Natural killer cell treated with Interleukin-12 subunit alpha and Interleukin-12 subunit beta and Interleukin-15 and Interleukin-18, amount 100 ng/mL, for 72 hours (primary cell): ENCODE measurements at regions not wholly inside any gene's neighbourhood (a gene's known extent, or its start where the extent isn't known, plus 50 kb on each side); places are given as distances from the start of the nearest gene placed in this dataset.

Experiments
- ATAC-seq, 2 donors: fragments of 150-1000 bp; cut with Tn5 transposase in 1 of 2; sonication (Bioruptor Pico), chemical (Tn5 transposase) in 1 of 2; 2 replicates each; pipeline ENCODE4 v1.10.0; 2021
- DNase-seq: peaks from one replicate; pipeline ENCODE4 v3.0.0; 2022; ENCODE audit warnings: low spot score
- H3K27ac Mint-ChIP-seq, 2 donors: 1 replicate in 1 of 2; 2 replicates in 1 of 2; pipeline ENCODE4 v1.8.0; 2022; ENCODE audit warnings: mixed read lengths in 2 of 2, mild to moderate bottlenecking in 1 of 2, moderate library complexity in 1 of 2
- H3K27me3 Mint-ChIP-seq, 2 donors: 1 replicate in 1 of 2; 2 replicates in 1 of 2; pipeline ENCODE4 v1.8.0; 2022; ENCODE audit warnings: mixed read lengths in 2 of 2
- H3K36me3 Mint-ChIP-seq: one replicate; pipeline ENCODE4 v1.8.0; 2022; ENCODE audit warnings: mixed read lengths
- H3K4me1 Mint-ChIP-seq, 2 donors: 1 replicate in 1 of 2; 2 replicates in 1 of 2; pipeline ENCODE4 v1.8.0; 2022; ENCODE audit warnings: low read depth in 2 of 2, mixed read lengths in 2 of 2, mild to moderate bottlenecking in 1 of 2
- H3K4me3 Mint-ChIP-seq: one replicate; pipeline ENCODE4 v1.8.0; 2022; ENCODE audit warnings: mixed read lengths
- H3K9me3 Mint-ChIP-seq: 2 replicates; pipeline ENCODE4 v1.8.0; 2022; ENCODE audit warnings: mixed read lengths

GRCh38 chr14:71525663-71526221, 406.5 kb upstream of the RGS6 start:
- Mint-ChIP-seq H3K4me3 (no peak overlapping the region), H3K27me3 (no peaks in the 10 kb centered on the region), H3K36me3 (peaks cover 5% of the 10 kb centered on the region), H3K27ac (peak overlapping the region in 1 of 2 donors; percentile 0), H3K4me1 (peaks cover 16 to 20% of the 10 kb centered on the region in 2 donors), H3K9me3 (no peaks in the 10 kb centered on the region)
- DNase-seq (no peak), ATAC-seq (no peak)

- H3K36me3 Mint-ChIP-seq, result peaks cover 5% of the 10 kb centered on the region
- DNase-seq (no peak), ATAC-seq (no peak)
- no peaks in the 10 kb centered on the region for H3K27me3 Mint-ChIP-seq
- peaks cover 16 to 20% of the 10 kb centered on the region in 2 donors for H3K4me1 Mint-ChIP-seq
- H3K27ac Mint-ChIP-seq, result no peak overlapping the region
- H3K4me3 Mint-ChIP-seq, result no peak overlapping the region
- H3K9me3 Mint-ChIP-seq, result no peaks in the 10 kb centered on the region
These were observed 405.8 kb upstream of the RGS6 start for GRCh38 chr14:71526388-71526787.

GRCh38 chr14:71527838-71528237, 404.4 kb upstream of the RGS6 start:
- Mint-ChIP-seq H3K4me1 (peaks cover 16 to 17% of the 10 kb centered on the region in 2 donors), H3K4me3 (no peak overlapping the region), H3K9me3 (no peaks in the 10 kb centered on the region), H3K27ac (no peak overlapping the region), H3K27me3 (no peaks in the 10 kb centered on the region), H3K36me3 (peaks cover 5% of the 10 kb centered on the region)
- ATAC-seq (no peak), DNase-seq (no peak)

GRCh38 chr14:71529848-71530247, 402.4 kb upstream of the RGS6 start:
- peaks cover 5% of the 10 kb centered on the region for H3K36me3 Mint-ChIP-seq
- peaks cover 2 to 6% of the 10 kb centered on the region in 2 donors for H3K4me1 Mint-ChIP-seq
- no peaks in the 10 kb centered on the region for H3K9me3 Mint-ChIP-seq
- H3K27ac Mint-ChIP-seq, result peak overlapping the region; percentile 19 to 59
- ATAC-seq (peak in 1 of 2 donors; percentile 76), DNase-seq (no peak)
- H3K27me3 Mint-ChIP-seq, result no peaks in the 10 kb centered on the region
- H3K4me3 Mint-ChIP-seq, result peak overlapping the region; percentile 20

- Mint-ChIP-seq H3K9me3 (no peaks in the 10 kb centered on the region), H3K36me3 (no peaks in the 10 kb centered on the region), H3K4me3 (no peak overlapping the region), H3K4me1 (peaks cover 0 to 6% of the 10 kb centered on the region in 2 donors), H3K27me3 (no peaks in the 10 kb centered on the region), H3K27ac (no peak overlapping the region)
- DNase-seq (no peak), ATAC-seq (no peak)
These were observed 399.9 kb upstream of the RGS6 start for GRCh38 chr14:71532344-71532743.

GRCh38 chr14:71532790-71533189, 399.4 kb upstream of the RGS6 start:
- DNase-seq, result no peak
- H3K36me3 Mint-ChIP-seq, result no peaks in the 10 kb centered on the region

GRCh38 chr14:71533390-71533789, 398.8 kb upstream of the RGS6 start:
- Mint-ChIP-seq H3K27me3 (no peaks in the 10 kb centered on the region), H3K36me3 (no peaks in the 10 kb centered on the region), H3K4me3 (no peak overlapping the region), H3K9me3 (no peaks in the 10 kb centered on the region), H3K27ac (peak overlapping the region in 1 of 2 donors; percentile 29), H3K4me1 (peaks cover 0 to 6% of the 10 kb centered on the region in 2 donors)
- no peak for ATAC-seq
- DNase-seq, result no peak

More at GRCh38 chr14:71532790-71533189, 399.4 kb upstream of the RGS6 start:
- H3K4me3 Mint-ChIP-seq, result no peak overlapping the region
- H3K9me3 Mint-ChIP-seq, result no peaks in the 10 kb centered on the region
- no peak for ATAC-seq
- H3K27me3 Mint-ChIP-seq, result no peaks in the 10 kb centered on the region
- H3K27ac Mint-ChIP-seq, result no peak overlapping the region
- peaks cover 0 to 6% of the 10 kb centered on the region in 2 donors for H3K4me1 Mint-ChIP-seq

GRCh38 chr14:71533800-71534199, 398.4 kb upstream of the RGS6 start:
- H3K4me1 Mint-ChIP-seq, result peaks cover 0 to 6% of the 10 kb centered on the region in 2 donors
- DNase-seq (no peak), ATAC-seq (no peak)
- no peak overlapping the region for H3K4me3 Mint-ChIP-seq
- no peaks in the 10 kb centered on the region for H3K9me3 Mint-ChIP-seq
- no peaks in the 10 kb centered on the region for H3K27me3 Mint-ChIP-seq
- H3K36me3 Mint-ChIP-seq, result no peaks in the 10 kb centered on the region
- peak overlapping the region in 1 of 2 donors; percentile 29 for H3K27ac Mint-ChIP-seq

GRCh38 chr14:71534506-71534905, 397.7 kb upstream of the RGS6 start:
- Mint-ChIP-seq H3K27me3 (no peaks in the 10 kb centered on the region), H3K4me1 (peaks cover 0 to 9% of the 10 kb centered on the region in 2 donors), H3K27ac (no peak overlapping the region), H3K36me3 (no peaks in the 10 kb centered on the region), H3K4me3 (no peak overlapping the region), H3K9me3 (no peaks in the 10 kb centered on the region)
- DNase-seq, result no peak
- ATAC-seq, result no peak

GRCh38 chr14:71536015-71536740, 396.1 kb upstream of the RGS6 start:
- no peak for DNase-seq
- no peaks in the 10 kb centered on the region for H3K36me3 Mint-ChIP-seq
- peaks cover 0 to 7% of the 10 kb centered on the region in 2 donors for H3K4me1 Mint-ChIP-seq
- H3K27ac Mint-ChIP-seq, result no peak overlapping the region
- no peaks in the 10 kb centered on the region for H3K27me3 Mint-ChIP-seq
- no peak for ATAC-seq
- H3K4me3 Mint-ChIP-seq, result no peak overlapping the region
- H3K9me3 Mint-ChIP-seq, result no peaks in the 10 kb centered on the region

- no peak for ATAC-seq
These were observed 395.1 kb upstream of the RGS6 start for GRCh38 chr14:71536927-71537772.

GRCh38 chr14:71538288-71538687, 393.9 kb upstream of the RGS6 start:
- DNase-seq, result no peak
- Mint-ChIP-seq H3K36me3 (no peaks in the 10 kb centered on the region), H3K4me3 (no peak overlapping the region), H3K4me1 (peaks cover 12 to 14% of the 10 kb centered on the region in 2 donors), H3K27me3 (no peaks in the 10 kb centered on the region), H3K9me3 (no peaks in the 10 kb centered on the region), H3K27ac (no peak overlapping the region)
- no peak for ATAC-seq

More at GRCh38 chr14:71536927-71537772, 395.1 kb upstream of the RGS6 start:
- Mint-ChIP-seq H3K27ac (no peak overlapping the region), H3K9me3 (no peaks in the 10 kb centered on the region), H3K27me3 (no peaks in the 10 kb centered on the region), H3K4me3 (no peak overlapping the region), H3K4me1 (peaks cover 2 to 8% of the 10 kb centered on the region in 2 donors), H3K36me3 (no peaks in the 10 kb centered on the region)
- DNase-seq, result no peak

- no peak overlapping the region for H3K27ac Mint-ChIP-seq
- no peaks in the 10 kb centered on the region for H3K27me3 Mint-ChIP-seq
- H3K4me3 Mint-ChIP-seq, result no peak overlapping the region
- H3K4me1 Mint-ChIP-seq, result peaks cover 12 to 14% of the 10 kb centered on the region in 2 donors
- no peak for DNase-seq
- no peak for ATAC-seq
- H3K9me3 Mint-ChIP-seq, result no peaks in the 10 kb centered on the region
- H3K36me3 Mint-ChIP-seq, result no peaks in the 10 kb centered on the region
These were observed 393.1 kb upstream of the RGS6 start for GRCh38 chr14:71538938-71539649.
